GM23248 (cell line): ENCODE measurements at regions not wholly inside any gene's neighbourhood (a gene's known extent, or its start where the extent isn't known, plus 50 kb on each side); places are given as distances from the start of the nearest gene placed in this dataset.

Experiments used
- DNase-seq: peaks from one replicate; pipeline ENCODE4 v3.0.0-alpha.2; 2015
- H2AFZ ChIP-seq: fragments of 200-600 bp; sonication (generic); 2 replicates; pipeline ENCODE4 v1.6.1; 2016; ENCODE audit warnings: antibody characterized with exemption
- H3F3A ChIP-seq: fragments of 200-600 bp; sonication (generic); 2 replicates; pipeline ENCODE4 v1.6.1; 2016; ENCODE audit warnings: mild to moderate bottlenecking, antibody characterized with exemption, mixed run types; ENCODE audit not compliant: insufficient read depth
- H3K27ac ChIP-seq: fragments of 200-600 bp; sonication (generic); 2 replicates; pipeline ENCODE4 v1.5.1; 2016; ENCODE audit warnings: mild to moderate bottlenecking
- H3K27me3 ChIP-seq: fragments of 200-600 bp; sonication (generic); replicated peaks from 2 replicates; pipeline ENCODE4 v1.6.1; 2016; ENCODE audit warnings: mild to moderate bottlenecking; ENCODE audit not compliant: insufficient read depth
- H3K36me3 ChIP-seq: fragments of 200-600 bp; sonication (generic); 2 replicates; pipeline ENCODE4 v1.6.1; 2016; ENCODE audit warnings: low read depth, mild to moderate bottlenecking
- H3K4me1 ChIP-seq: fragments of 200-600 bp; sonication (generic); 2 replicates; pipeline ENCODE4 v1.6.1; 2016; ENCODE audit warnings: mild to moderate bottlenecking; ENCODE audit not compliant: insufficient read depth
- H3K4me2 ChIP-seq: fragments of 200-600 bp; sonication (generic); one replicate; pipeline ENCODE4 v1.6.1; 2016; ENCODE audit warnings: mild to moderate bottlenecking; ENCODE audit not compliant: unreplicated experiment
- H3K4me3 ChIP-seq: fragments of 200-600 bp; sonication (generic); 2 replicates; pipeline ENCODE4 v1.5.1; 2016; ENCODE audit warnings: mild to moderate bottlenecking
- H3K79me2 ChIP-seq: fragments of 200-600 bp; sonication (generic); 2 replicates; pipeline ENCODE4 v1.6.1; 2016; ENCODE audit warnings: mild to moderate bottlenecking; ENCODE audit not compliant: insufficient read depth
- H3K9ac ChIP-seq: fragments of 200-600 bp; sonication (generic); 2 replicates; pipeline ENCODE4 v1.6.1; 2016; ENCODE audit warnings: mild to moderate bottlenecking
- H3K9me2 ChIP-seq: fragments of 200-600 bp; sonication (generic); 2 replicates; pipeline ENCODE4 v1.6.1; 2016; ENCODE audit warnings: mixed run types, mild to moderate bottlenecking, moderate library complexity; ENCODE audit not compliant: insufficient read depth
- H3K9me3 ChIP-seq: fragments of 200-600 bp; sonication (generic); one replicate; pipeline ENCODE4 v1.6.1; 2017; ENCODE audit warnings: low read depth
- H4K20me1 ChIP-seq: fragments of 200-600 bp; sonication (generic); 2 replicates; pipeline ENCODE4 v1.6.0; 2016; ENCODE audit not compliant: insufficient read depth
- EZH2 ChIP-seq: fragments of 200-600 bp; sonication (generic); IDR thresholded peaks from 2 replicates; pipeline ENCODE4 v1.6.1; 2018; ENCODE audit warnings: antibody characterized with exemption, mild to moderate bottlenecking; ENCODE audit not compliant: insufficient read depth, poor library complexity, severe bottlenecking
- EZH2phosphoT487 ChIP-seq: fragments of 200-600 bp; sonication (generic); IDR thresholded peaks from 2 replicates; pipeline ENCODE4 v1.6.1; 2018; ENCODE audit warnings: antibody characterized with exemption, moderate library complexity, mild to moderate bottlenecking, low read depth; ENCODE audit not compliant: insufficient read depth
- WGBS, 2 experiments: methylation state at CpG; one replicate each; pipeline ENCODE4 v1.1.6; 2015 to 2017; ENCODE audit warnings: low lambda C conversion rate in 2 of 2, low coverage in 1 of 2; ENCODE audit errors: missing lambda C conversion rate in 2 of 2; 5-methylcytosine and 5-hydroxymethylcytosine counted together
- in situ Hi-C: fragments of 300-500 bp; cut with MboI; formaldehyde crosslinking; loops from 2 replicates; pipeline ENCODE4 v1.15.0; 2020

DNA sequence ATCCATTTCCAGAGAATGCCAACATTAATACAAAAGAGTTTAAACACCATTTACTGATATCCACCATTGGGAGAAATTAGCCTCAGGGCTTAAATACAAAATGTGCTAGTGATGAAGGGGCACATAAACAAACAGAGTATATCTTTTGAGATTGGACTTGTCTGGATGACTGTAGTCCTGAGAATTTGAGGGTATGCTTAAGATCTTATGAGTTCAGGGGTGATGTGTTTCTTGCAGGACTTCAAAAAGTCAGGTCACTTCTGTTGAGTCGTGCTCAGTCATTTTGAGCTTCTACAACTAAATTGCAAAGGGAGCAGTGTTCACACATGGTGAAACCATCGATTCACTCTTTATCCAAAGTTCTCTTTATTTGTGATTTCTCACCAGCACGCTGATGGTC, 425.7 kb downstream of the ATP23 start:
- 0 out of 2 replicates have a peak overlapping the region, but pooled peaks have one; percentile 5 for H3K27ac ChIP-seq
- H3K4me3 ChIP-seq = no peak overlapping the region
- TF ChIP-seq EZH2phosphoT487 (no peak), EZH2 (no peak)
- peak; percentile 42 for DNase-seq
- H2AFZ ChIP-seq = no peak overlapping the region
- H3K4me2 ChIP-seq = no peak overlapping the region
- H3K9ac ChIP-seq = no peak overlapping the region
- no peaks in the 10 kb centered on the region for H4K20me1 ChIP-seq
- no peaks in the 10 kb centered on the region for H3K36me3 ChIP-seq
- H3K4me1 ChIP-seq = peaks cover 55% of the 10 kb centered on the region
- no peaks in the 10 kb centered on the region for H3K27me3 ChIP-seq
- no peaks in the 10 kb centered on the region for H3K79me2 ChIP-seq
- H3K9me2 ChIP-seq = no peaks in the 10 kb centered on the region
- in situ Hi-C loops = no loop called here
- H3F3A ChIP-seq = peaks cover 57% of the 10 kb centered on the region
- 76 to 79% methylated on average over 3 of the region's 3 CpGs for WGBS, 2 experiments
- no peaks in the 10 kb centered on the region for H3K9me3 ChIP-seq

DNA sequence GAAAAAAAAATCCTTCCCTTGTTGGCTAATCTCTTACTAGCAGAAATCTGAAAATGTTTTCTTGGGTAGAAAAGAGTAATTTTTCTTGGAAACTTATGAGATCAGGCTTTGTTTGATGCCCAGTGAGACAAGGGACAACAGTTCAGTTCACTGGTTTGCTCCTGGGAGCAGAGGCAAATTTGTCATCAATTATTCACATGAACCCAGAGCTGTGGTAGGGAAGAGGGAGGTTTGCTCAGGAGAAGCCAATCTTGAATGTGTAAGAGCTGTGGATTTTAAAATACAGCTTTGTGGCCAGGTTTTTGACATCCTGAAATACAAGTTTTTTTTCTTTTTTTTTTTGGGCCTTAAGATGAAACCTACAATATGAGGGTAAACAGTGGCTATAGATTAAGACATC, 426.6 kb downstream of the ATP23 start:
- Histone ChIP-seq H3F3A (peaks cover 57% of the 10 kb centered on the region), H3K9me3 (no peaks in the 10 kb centered on the region), H3K9ac (no peak overlapping the region), H3K27ac (peak overlapping the region; percentile 5; the same call in 1 of the 2 replicates), H3K27me3 (no peaks in the 10 kb centered on the region), H3K9me2 (no peaks in the 10 kb centered on the region), H3K36me3 (no peaks in the 10 kb centered on the region), H4K20me1 (no peaks in the 10 kb centered on the region), H3K4me1 (peaks cover 55% of the 10 kb centered on the region), H3K4me3 (no peak overlapping the region), H3K79me2 (no peaks in the 10 kb centered on the region), H3K4me2 (peak overlapping the region; percentile 24), H2AFZ (peak overlapping the region; percentile 43; the same call in 1 of the 2 replicates)
- peak; percentile 60 for DNase-seq
- no peak for TF ChIP-seq EZH2phosphoT487
- no peak for TF ChIP-seq EZH2
- in situ Hi-C loops = no loop called here

GRCh38 chr12:58369576-58369975, 428.2 kb downstream of the ATP23 start:
- Histone ChIP-seq H3K36me3 (no peaks in the 10 kb centered on the region), H3K27me3 (no peaks in the 10 kb centered on the region), H2AFZ (peak overlapping the region; percentile 51), H3F3A (peaks cover 41% of the 10 kb centered on the region), H3K9ac (no peak overlapping the region), H3K27ac (no peak overlapping the region), H4K20me1 (no peaks in the 10 kb centered on the region), H3K79me2 (no peaks in the 10 kb centered on the region), H3K9me3 (no peaks in the 10 kb centered on the region), H3K4me1 (peaks cover 44% of the 10 kb centered on the region), H3K4me3 (no peak overlapping the region), H3K4me2 (no peak overlapping the region), H3K9me2 (no peaks in the 10 kb centered on the region)
- in situ Hi-C loops = no loop called here
- TF ChIP-seq EZH2phosphoT487 (no peak), EZH2 (no peak)
- WGBS, 2 experiments = 43 to 48% methylated on average over 3 of the region's 3 CpGs
- DNase-seq = peak; percentile 39

DNA sequence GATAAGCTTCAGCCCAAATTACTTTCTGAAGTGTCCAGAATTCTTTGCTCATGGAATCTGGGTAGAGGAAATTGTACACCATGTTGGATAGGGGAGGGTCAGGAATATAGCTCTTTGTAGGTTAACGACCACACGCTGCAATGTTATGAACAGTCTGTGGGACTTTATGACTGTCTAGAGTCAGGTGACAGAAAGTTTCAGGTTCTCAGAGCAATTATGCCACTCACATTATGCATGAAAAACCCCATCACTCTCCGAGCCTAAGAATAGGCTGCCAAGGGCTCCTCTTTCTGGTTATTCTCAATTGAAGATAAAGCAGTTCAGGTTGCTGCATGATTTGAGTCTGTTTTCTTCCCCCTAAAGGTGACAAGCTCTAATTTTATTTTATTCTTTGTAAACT, 430.9 kb downstream of the ATP23 start:
- H3K9me2 ChIP-seq = no peaks in the 10 kb centered on the region
- WGBS, 2 experiments = 86% methylated on average over 3 of the region's 3 CpGs
- H3K27me3 ChIP-seq = no peaks in the 10 kb centered on the region
- no peak overlapping the region for H2AFZ ChIP-seq
- in situ Hi-C loops = no loop called here
- peaks cover 23% of the 10 kb centered on the region for H3K4me1 ChIP-seq
- H3K9me3 ChIP-seq = no peaks in the 10 kb centered on the region
- no peaks in the 10 kb centered on the region for H4K20me1 ChIP-seq
- peaks cover 17% of the 10 kb centered on the region for H3F3A ChIP-seq
- DNase-seq = no peak
- no peak overlapping the region for H3K4me3 ChIP-seq
- H3K36me3 ChIP-seq = no peaks in the 10 kb centered on the region
- TF ChIP-seq EZH2 (no peak), EZH2phosphoT487 (no peak)
- H3K79me2 ChIP-seq = no peaks in the 10 kb centered on the region
- H3K4me2 ChIP-seq = no peak overlapping the region
- H3K27ac ChIP-seq = no peak overlapping the region
- H3K9ac ChIP-seq = no peak overlapping the region

GRCh38 chr12:58378028-58378427, 436.7 kb downstream of the ATP23 start:
- no peaks in the 10 kb centered on the region for H3K27me3 ChIP-seq
- no peaks in the 10 kb centered on the region for H3K4me1 ChIP-seq
- H3K79me2 ChIP-seq = no peaks in the 10 kb centered on the region
- no peaks in the 10 kb centered on the region for H3K9me2 ChIP-seq
- DNase-seq = peak; percentile 25
- WGBS, 2 experiments = 93 to 97% methylated on average over 2 of the region's 2 CpGs
- H3K4me2 ChIP-seq = no peak overlapping the region
- no peaks in the 10 kb centered on the region for H3K9me3 ChIP-seq
- in situ Hi-C loops = no loop called here
- H3K36me3 ChIP-seq = no peaks in the 10 kb centered on the region
- no peak overlapping the region for H3K27ac ChIP-seq
- H4K20me1 ChIP-seq = no peaks in the 10 kb centered on the region
- no peak overlapping the region for H3K9ac ChIP-seq
- H3K4me3 ChIP-seq = no peak overlapping the region
- no peak overlapping the region for H2AFZ ChIP-seq
- no peak for TF ChIP-seq EZH2phosphoT487
- no peak for TF ChIP-seq EZH2
- H3F3A ChIP-seq = no peaks in the 10 kb centered on the region
